Kidney epithelial cell (primary cell): ENCODE measurements at regions not wholly inside any gene's neighbourhood (a gene's known extent, or its start where the extent isn't known, plus 50 kb on each side); places are given as distances from the start of the nearest gene placed in this dataset.
A peak's percentile ranks its signal among the peaks of the same experiment; 100 is the strongest.

Experiments used
- DNase-seq: peaks from one replicate; pipeline ENCODE4 v3.0.0-alpha.2; 2010; ENCODE audit warnings: low read depth
- H3K27me3 ChIP-seq: 2 replicates; pipeline ENCODE4 v1.6.0; 2011; ENCODE audit warnings: low read length; ENCODE audit not compliant: control insufficient read depth, insufficient read depth
- H3K36me3 ChIP-seq: 2 replicates; pipeline ENCODE4 v1.5.1; 2011; ENCODE audit warnings: low read length; ENCODE audit not compliant: control insufficient read depth, insufficient read depth
- H3K4me3 ChIP-seq: 2 replicates; pipeline ENCODE4 v1.5.1; 2011; ENCODE audit warnings: low read depth, mild to moderate bottlenecking, control low read depth, low read length
- TF ChIP-seq, protein P1 (sequence below): IDR thresholded peaks from 2 replicates; pipeline ENCODE4 v1.5.1; 2011; ENCODE audit warnings: mild to moderate bottlenecking, moderate library complexity, low read length, control low read depth, inconsistent platforms; ENCODE audit not compliant: insufficient read depth, poor library complexity, severe bottlenecking

DNA sequence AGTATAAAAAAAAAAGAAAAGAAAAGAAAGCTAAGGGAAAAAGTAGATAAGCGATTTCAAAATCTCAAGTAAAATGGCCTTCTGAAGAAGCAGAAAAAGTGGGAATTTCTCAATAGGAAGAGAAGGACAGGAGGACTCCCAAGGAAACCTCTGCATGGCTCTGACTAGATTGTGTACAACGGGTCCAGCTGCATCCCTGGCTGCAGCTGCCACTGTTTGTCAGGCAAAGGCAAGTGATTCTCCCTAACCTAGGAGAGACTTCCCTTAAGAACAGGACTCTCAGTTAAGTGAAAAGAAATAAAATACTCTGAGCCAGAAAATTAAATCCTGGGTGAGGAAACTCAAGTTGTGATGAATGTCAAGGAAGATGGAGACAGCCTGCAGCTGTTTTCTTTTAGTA, 298.6 kb upstream of the KIAA1217 start:
- Histone ChIP-seq H3K36me3 (no peaks in the 10 kb centered on the region), H3K4me3 (no peak overlapping the region), H3K27me3 (no peaks in the 10 kb centered on the region)
- DNase-seq = no peak
- TF ChIP-seq, protein P1, sequence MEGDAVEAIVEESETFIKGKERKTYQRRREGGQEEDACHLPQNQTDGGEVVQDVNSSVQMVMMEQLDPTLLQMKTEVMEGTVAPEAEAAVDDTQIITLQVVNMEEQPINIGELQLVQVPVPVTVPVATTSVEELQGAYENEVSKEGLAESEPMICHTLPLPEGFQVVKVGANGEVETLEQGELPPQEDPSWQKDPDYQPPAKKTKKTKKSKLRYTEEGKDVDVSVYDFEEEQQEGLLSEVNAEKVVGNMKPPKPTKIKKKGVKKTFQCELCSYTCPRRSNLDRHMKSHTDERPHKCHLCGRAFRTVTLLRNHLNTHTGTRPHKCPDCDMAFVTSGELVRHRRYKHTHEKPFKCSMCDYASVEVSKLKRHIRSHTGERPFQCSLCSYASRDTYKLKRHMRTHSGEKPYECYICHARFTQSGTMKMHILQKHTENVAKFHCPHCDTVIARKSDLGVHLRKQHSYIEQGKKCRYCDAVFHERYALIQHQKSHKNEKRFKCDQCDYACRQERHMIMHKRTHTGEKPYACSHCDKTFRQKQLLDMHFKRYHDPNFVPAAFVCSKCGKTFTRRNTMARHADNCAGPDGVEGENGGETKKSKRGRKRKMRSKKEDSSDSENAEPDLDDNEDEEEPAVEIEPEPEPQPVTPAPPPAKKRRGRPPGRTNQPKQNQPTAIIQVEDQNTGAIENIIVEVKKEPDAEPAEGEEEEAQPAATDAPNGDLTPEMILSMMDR = no peak

DNA sequence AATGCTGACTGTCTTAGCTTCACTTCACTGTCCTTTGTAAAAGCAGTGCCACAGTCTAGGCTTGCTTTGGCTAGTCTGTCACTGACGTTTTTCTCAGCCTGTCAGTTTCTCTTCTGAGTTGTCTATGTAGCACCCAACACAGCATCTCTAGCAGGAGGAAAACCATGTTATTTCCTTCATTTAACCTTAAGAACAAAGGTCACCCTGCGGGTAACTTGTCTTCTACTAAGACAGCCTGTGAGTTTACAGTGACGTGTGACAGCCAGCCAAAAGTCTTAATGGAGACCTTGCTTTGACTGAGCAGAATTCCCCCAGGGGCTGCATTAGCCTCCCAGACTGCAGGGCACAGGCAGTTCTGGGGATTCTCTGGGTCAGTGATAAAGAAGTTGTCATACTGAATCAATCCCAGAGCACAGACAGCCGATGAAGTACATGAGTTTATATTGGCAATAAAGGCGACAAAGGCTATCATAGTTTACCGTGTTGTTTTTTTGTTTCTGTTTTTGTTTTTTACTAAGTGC, 296.0 kb upstream of the KIAA1217 start:
- TF ChIP-seq, protein P1 = no peak
- H3K27me3 ChIP-seq = no peaks in the 10 kb centered on the region

DNA sequence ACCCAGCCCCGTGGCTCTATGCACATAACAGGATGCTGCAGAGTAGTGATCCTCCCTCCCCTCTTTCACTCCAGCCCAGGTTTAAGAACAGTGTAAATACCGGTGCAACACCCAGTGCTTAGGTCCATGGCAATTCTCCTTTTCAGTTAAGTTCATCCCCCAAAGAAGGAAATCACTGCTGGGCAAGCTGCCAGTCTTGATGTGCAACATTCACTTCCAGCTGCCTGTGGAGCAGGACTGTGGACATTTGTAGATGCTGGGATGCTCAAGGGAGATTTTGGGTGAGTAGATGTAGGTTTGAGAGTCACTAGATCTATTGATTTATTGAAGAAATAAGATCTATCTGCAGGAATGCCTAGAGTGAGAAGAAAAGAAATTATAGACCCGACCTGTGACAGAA, 294.3 kb upstream of the KIAA1217 start:
- Histone ChIP-seq H3K36me3 (no peaks in the 10 kb centered on the region), H3K4me3 (no peak overlapping the region), H3K27me3 (no peaks in the 10 kb centered on the region)
- TF ChIP-seq, protein P1 = no peak
- DNase-seq = no peak

More for the DNA sequence above, 296.0 kb upstream of the KIAA1217 start:
- no peak for DNase-seq
- no peak overlapping the region for H3K4me3 ChIP-seq
- H3K36me3 ChIP-seq = no peaks in the 10 kb centered on the region

DNA sequence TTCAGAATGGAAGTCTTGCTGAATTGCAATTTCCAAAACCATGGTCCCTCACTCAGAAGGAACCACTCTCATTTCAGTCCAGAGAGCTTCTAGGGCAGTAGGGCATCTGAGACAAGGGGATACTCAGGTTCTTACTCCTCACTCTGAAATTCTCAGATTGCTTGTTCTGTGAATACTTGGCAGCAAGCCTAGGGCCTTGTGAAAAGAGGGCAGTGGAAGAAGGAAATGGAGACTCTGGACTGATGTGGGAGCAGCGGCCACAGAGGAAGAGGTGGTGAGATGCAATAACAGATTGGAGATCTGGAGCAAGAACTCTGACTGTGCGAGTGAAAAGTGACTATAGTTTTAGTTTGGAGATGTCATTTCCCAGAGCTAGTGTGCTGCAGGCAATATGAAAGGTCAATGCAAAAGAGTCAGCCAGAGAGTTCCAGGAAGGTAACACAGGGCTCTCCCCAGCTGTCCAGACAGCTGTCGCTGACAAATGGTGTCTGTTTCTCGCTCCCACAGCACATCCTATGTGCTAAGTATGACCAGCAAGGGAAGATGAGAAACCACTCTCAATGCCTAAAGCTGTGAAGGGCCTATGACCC, 291.6 kb upstream of the KIAA1217 start:
- Histone ChIP-seq H3K36me3 (no peaks in the 10 kb centered on the region), H3K4me3 (no peak overlapping the region), H3K27me3 (no peaks in the 10 kb centered on the region)
- TF ChIP-seq, protein P1 = no peak
- no peak for DNase-seq

DNA sequence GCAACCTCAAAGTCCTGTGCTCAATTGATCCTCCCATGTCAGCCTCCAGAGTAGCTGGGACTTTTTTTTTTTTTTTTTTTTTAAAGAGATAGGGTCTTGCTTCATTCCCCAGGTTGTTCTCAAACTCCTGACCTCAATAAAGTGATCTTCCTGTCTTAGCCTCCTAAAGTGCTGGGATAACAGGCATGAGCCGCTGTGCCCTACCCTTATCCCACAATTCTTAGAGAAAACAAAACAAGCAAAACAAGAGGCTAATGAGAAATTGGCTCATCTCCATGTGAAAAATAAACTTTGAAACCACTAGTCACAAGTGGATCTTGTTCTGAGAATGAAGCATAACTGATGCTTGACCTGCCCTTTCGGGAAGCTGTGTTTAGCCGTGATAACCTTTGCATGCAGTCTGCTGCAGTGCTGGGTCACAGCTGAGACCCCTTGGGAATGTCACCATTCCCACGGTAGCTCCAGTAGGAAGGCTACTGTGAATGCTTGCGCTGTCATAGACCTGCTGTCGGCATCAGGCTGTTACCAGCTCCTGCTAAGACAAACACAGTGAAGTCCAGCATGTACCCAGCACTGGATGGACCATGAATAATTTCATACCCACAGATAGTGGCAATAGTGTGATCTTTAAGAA, 290.7 kb upstream of the KIAA1217 start:
- no peaks in the 10 kb centered on the region for H3K36me3 ChIP-seq
- H3K27me3 ChIP-seq = no peaks in the 10 kb centered on the region
- H3K4me3 ChIP-seq = no peak overlapping the region
- TF ChIP-seq, protein P1 = no peak
- no peak for DNase-seq

DNA sequence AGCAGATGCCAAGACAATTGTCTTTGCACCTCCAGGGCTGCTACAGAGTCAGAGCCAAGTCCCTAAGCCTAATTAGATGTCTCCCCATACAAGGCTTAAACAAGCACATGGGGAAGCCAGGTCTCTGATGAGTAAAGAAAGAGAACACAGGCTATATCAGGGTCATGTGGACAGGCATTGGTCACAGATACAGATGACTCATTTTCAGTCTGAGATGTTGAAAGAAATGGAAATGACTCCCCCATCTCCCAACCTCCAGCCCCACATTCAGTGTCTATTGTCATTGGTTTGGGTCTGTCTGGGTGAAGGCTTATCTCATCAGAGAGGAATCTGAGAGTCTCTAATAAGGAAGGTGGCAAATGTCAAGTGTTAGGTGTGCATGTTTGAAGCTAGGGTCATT, 290.1 kb upstream of the KIAA1217 start:
- H3K4me3 ChIP-seq = no peak overlapping the region
- no peaks in the 10 kb centered on the region for H3K36me3 ChIP-seq
- TF ChIP-seq, protein P1 = no peak
- DNase-seq = peak; percentile 61
- no peaks in the 10 kb centered on the region for H3K27me3 ChIP-seq
